SK-N-SH treated with all-trans-retinoic acid at 6 μM for 48 hours (cell line): ENCODE measurements at regions not wholly inside any gene's neighbourhood (a gene's known extent, or its start where the extent isn't known, plus 50 kb on each side); places are given as distances from the start of the nearest gene placed in this dataset.

Source experiments
- ATAC-seq: fragments of 200-7000 bp; cut with Tn5 transposase; 3 replicates; pipeline ENCODE4 v1.9.1; 2020; ENCODE audit warnings: mild to moderate bottlenecking, moderate library complexity
- ARNTL ChIP-seq: fragments of 450-650 bp; formaldehyde crosslinking; IDR thresholded peaks from 2 replicates; pipeline ENCODE4 v1.5.0; 2020; ENCODE audit warnings: low read depth, mild to moderate bottlenecking, moderate library complexity, borderline replicate concordance
- CSDC2 ChIP-seq: fragments of 250-450 bp; sonication (Bioruptor Pico); IDR thresholded peaks from 2 replicates; pipeline ENCODE4 v1.5.0; 2020; ENCODE audit warnings: mild to moderate bottlenecking, moderate library complexity
- CSRNP3 ChIP-seq: fragments of 250-450 bp; sonication (Bioruptor Pico); IDR thresholded peaks from 2 replicates; pipeline ENCODE4 v1.5.1; 2021; ENCODE audit warnings: mild to moderate bottlenecking, moderate library complexity
- ESRRG ChIP-seq: fragments of 250-450 bp; sonication (Bioruptor Pico); IDR thresholded peaks from 2 replicates; pipeline ENCODE4 v1.6.1; 2021; ENCODE audit warnings: mild to moderate bottlenecking
- GLIS3 ChIP-seq: fragments of 250-450 bp; sonication (Bioruptor Pico); IDR thresholded peaks from 2 replicates; pipeline ENCODE4 v1.5.0; 2020; ENCODE audit warnings: mild to moderate bottlenecking, moderate library complexity
- ISL1 ChIP-seq: fragments of 250-450 bp; sonication (Bioruptor Pico); IDR thresholded peaks from 2 replicates; pipeline ENCODE4 v2.1.2; 2022; ENCODE audit warnings: mild to moderate bottlenecking, moderate library complexity
- OSR1 ChIP-seq: fragments of 250-450 bp; sonication (Bioruptor Pico); IDR thresholded peaks from 2 replicates; pipeline ENCODE4 v1.8.0; 2022; ENCODE audit warnings: moderate library complexity, mild to moderate bottlenecking, inconsistent platforms
- PPARA ChIP-seq: fragments of 250-450 bp; sonication (Bioruptor Pico); IDR thresholded peaks from 2 replicates; pipeline ENCODE4 v1.5.0; 2020; ENCODE audit warnings: mild to moderate bottlenecking, borderline replicate concordance
- RARB ChIP-seq: fragments of 250-450 bp; sonication (Bioruptor Pico); IDR thresholded peaks from 2 replicates; pipeline ENCODE4 v1.8.0; 2021; ENCODE audit warnings: mild to moderate bottlenecking, moderate library complexity
- SNAI2 ChIP-seq: fragments of 250-450 bp; sonication (Bioruptor Pico); IDR thresholded peaks from 2 replicates; pipeline ENCODE4 v1.5.0; 2020; ENCODE audit warnings: mild to moderate bottlenecking, moderate library complexity
- TCF4 ChIP-seq: fragments of 250-450 bp; sonication (Bioruptor Pico); IDR thresholded peaks from 2 replicates; pipeline ENCODE4 v1.8.0; 2021; ENCODE audit warnings: mild to moderate bottlenecking, moderate library complexity, borderline replicate concordance
- TOX ChIP-seq: fragments of 250-450 bp; sonication (Bioruptor Pico); IDR thresholded peaks from 2 replicates; pipeline ENCODE4 v1.8.0; 2021; ENCODE audit warnings: mild to moderate bottlenecking, moderate library complexity, borderline replicate concordance
- ZFP3 ChIP-seq: fragments of 250-450 bp; sonication (Bioruptor Pico); IDR thresholded peaks from 2 replicates; pipeline ENCODE4 v1.5.0; 2020; ENCODE audit warnings: mild to moderate bottlenecking, moderate library complexity
- ZFP30 ChIP-seq: fragments of 450-650 bp; formaldehyde crosslinking; IDR thresholded peaks from 2 replicates; pipeline ENCODE4 v1.5.0; 2022; ENCODE audit warnings: mild to moderate bottlenecking, moderate library complexity
- ZNF70 ChIP-seq: fragments of 450-650 bp; formaldehyde crosslinking; IDR thresholded peaks from 2 replicates; pipeline ENCODE4 v1.5.0; 2020; ENCODE audit warnings: mild to moderate bottlenecking, moderate library complexity
- ZNF8 ChIP-seq: fragments of 450-650 bp; formaldehyde crosslinking; IDR thresholded peaks from 2 replicates; pipeline ENCODE4 v1.5.0; 2020; ENCODE audit warnings: mild to moderate bottlenecking, moderate library complexity
- TF ChIP-seq, protein P1 (sequence below): fragments of 250-450 bp; sonication (Bioruptor Pico); IDR thresholded peaks from 2 replicates; pipeline ENCODE4 v1.8.0; 2020; ENCODE audit warnings: mild to moderate bottlenecking, moderate library complexity, borderline replicate concordance
- TF ChIP-seq, protein P2 (sequence below): fragments of 250-450 bp; sonication (Bioruptor Pico); IDR thresholded peaks from 2 replicates; pipeline ENCODE4 v1.8.0; 2021; ENCODE audit warnings: low read depth, mild to moderate bottlenecking, moderate library complexity, borderline replicate concordance
- TF ChIP-seq, protein P3 (sequence below): fragments of 250-450 bp; sonication (Bioruptor Pico); IDR thresholded peaks from 2 replicates; pipeline ENCODE4 v1.5.1; 2020; ENCODE audit warnings: low read depth, mild to moderate bottlenecking, moderate library complexity
- TF ChIP-seq, protein P4 (sequence below): fragments of 250-450 bp; sonication (Bioruptor Pico); IDR thresholded peaks from 2 replicates; pipeline ENCODE4 v1.5.0; 2020; ENCODE audit warnings: mild to moderate bottlenecking, moderate library complexity

DNA sequence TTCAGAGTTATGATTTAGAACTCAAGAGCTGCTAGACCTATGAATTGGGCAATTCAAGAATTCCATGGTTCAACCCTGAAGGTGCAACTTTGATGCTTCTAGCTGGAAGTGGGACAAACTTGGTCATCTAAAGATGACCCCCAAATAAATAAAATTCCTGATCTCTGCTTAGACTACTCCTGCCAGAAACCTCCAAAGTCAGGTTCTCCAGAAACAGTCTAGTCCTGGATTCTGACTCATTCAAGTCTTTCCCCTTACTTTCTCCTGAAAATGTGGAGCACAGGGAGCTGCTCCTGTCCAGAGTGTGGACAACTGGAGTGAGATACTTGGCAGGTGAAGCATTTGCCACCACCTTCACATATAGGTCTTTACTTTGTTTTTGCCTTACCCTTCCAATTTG, 557.7 kb upstream of the TNP1 start:
- no peak for ATAC-seq
- no peak for TF ChIP-seq ZFP3
- TF ChIP-seq, all 23 proteins: peak for 0

- no peak for TF ChIP-seq GLIS3
- TF ChIP-seq ZNF8 (CRISPR knock-in tag), result no peak
- TF ChIP-seq, protein P1, sequence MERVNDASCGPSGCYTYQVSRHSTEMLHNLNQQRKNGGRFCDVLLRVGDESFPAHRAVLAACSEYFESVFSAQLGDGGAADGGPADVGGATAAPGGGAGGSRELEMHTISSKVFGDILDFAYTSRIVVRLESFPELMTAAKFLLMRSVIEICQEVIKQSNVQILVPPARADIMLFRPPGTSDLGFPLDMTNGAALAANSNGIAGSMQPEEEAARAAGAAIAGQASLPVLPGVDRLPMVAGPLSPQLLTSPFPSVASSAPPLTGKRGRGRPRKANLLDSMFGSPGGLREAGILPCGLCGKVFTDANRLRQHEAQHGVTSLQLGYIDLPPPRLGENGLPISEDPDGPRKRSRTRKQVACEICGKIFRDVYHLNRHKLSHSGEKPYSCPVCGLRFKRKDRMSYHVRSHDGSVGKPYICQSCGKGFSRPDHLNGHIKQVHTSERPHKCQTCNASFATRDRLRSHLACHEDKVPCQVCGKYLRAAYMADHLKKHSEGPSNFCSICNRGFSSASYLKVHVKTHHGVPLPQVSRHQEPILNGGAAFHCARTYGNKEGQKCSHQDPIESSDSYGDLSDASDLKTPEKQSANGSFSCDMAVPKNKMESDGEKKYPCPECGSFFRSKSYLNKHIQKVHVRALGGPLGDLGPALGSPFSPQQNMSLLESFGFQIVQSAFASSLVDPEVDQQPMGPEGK (CRISPR knock-in tag), result no peak
- TF ChIP-seq ZNF70 (CRISPR knock-in tag), result no peak
- TF ChIP-seq, protein P2, sequence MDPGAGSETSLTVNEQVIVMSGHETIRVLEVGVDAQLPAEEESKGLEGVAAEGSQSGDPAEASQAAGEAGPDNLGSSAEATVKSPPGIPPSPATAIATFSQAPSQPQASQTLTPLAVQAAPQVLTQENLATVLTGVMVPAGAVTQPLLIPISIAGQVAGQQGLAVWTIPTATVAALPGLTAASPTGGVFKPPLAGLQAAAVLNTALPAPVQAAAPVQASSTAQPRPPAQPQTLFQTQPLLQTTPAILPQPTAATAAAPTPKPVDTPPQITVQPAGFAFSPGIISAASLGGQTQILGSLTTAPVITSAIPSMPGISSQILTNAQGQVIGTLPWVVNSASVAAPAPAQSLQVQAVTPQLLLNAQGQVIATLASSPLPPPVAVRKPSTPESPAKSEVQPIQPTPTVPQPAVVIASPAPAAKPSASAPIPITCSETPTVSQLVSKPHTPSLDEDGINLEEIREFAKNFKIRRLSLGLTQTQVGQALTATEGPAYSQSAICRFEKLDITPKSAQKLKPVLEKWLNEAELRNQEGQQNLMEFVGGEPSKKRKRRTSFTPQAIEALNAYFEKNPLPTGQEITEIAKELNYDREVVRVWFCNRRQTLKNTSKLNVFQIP (CRISPR knock-in tag), result no peak
- no peak for TF ChIP-seq RARB
- no peak for TF ChIP-seq ESRRG (CRISPR knock-in tag)
- no peak for TF ChIP-seq ARNTL
- TF ChIP-seq, protein P3, sequence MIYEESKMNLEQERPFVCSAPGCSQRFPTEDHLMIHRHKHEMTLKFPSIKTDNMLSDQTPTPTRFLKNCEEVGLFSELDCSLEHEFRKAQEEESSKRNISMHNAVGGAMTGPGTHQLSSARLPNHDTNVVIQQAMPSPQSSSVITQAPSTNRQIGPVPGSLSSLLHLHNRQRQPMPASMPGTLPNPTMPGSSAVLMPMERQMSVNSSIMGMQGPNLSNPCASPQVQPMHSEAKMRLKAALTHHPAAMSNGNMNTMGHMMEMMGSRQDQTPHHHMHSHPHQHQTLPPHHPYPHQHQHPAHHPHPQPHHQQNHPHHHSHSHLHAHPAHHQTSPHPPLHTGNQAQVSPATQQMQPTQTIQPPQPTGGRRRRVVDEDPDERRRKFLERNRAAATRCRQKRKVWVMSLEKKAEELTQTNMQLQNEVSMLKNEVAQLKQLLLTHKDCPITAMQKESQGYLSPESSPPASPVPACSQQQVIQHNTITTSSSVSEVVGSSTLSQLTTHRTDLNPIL (CRISPR knock-in tag), result no peak
- TF ChIP-seq, protein P4, sequence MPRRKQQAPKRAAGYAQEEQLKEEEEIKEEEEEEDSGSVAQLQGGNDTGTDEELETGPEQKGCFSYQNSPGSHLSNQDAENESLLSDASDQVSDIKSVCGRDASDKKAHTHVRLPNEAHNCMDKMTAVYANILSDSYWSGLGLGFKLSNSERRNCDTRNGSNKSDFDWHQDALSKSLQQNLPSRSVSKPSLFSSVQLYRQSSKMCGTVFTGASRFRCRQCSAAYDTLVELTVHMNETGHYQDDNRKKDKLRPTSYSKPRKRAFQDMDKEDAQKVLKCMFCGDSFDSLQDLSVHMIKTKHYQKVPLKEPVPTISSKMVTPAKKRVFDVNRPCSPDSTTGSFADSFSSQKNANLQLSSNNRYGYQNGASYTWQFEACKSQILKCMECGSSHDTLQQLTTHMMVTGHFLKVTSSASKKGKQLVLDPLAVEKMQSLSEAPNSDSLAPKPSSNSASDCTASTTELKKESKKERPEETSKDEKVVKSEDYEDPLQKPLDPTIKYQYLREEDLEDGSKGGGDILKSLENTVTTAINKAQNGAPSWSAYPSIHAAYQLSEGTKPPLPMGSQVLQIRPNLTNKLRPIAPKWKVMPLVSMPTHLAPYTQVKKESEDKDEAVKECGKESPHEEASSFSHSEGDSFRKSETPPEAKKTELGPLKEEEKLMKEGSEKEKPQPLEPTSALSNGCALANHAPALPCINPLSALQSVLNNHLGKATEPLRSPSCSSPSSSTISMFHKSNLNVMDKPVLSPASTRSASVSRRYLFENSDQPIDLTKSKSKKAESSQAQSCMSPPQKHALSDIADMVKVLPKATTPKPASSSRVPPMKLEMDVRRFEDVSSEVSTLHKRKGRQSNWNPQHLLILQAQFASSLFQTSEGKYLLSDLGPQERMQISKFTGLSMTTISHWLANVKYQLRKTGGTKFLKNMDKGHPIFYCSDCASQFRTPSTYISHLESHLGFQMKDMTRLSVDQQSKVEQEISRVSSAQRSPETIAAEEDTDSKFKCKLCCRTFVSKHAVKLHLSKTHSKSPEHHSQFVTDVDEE, result no peak
- TF ChIP-seq TCF4 (CRISPR knock-in tag), result no peak
- TF ChIP-seq ZFP3, result no peak
- ATAC-seq, result no peak
Measured at GRCh38 chr2:217415316-217415715, 555.5 kb upstream of the TNP1 start.

DNA sequence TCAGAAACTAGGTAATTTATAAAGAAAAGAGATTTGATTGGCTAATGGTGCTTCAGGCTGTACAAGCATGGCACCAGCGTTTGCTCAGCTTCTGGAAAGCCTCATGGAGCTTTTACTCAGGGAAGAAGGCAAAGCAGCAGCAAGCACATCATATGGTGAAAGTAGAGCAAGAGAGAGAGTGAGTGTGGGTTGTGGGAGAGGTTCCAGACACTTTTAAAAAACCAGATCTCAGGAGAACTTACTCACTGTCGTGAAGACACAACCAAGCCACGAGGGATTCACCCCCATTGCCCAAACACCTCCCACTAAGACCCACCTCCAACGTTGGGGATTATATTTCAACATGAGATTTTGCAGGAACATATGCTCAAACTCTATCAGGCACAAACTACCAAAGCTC, 554.6 kb upstream of the TNP1 start:
- ATAC-seq, result no peak
- TF ChIP-seq OSR1 (no peak), CSDC2 (CRISPR knock-in tag) (no peak), ZNF70 (CRISPR knock-in tag) (no peak), SNAI2 (no peak), ESRRG (CRISPR knock-in tag) (no peak), GLIS3 (no peak), ZFP30 (CRISPR knock-in tag) (no peak), PPARA (no peak), ARNTL (no peak), TOX (CRISPR knock-in tag) (no peak), CSRNP3 (no peak), ZFP3 (no peak), ISL1 (CRISPR knock-in tag) (no peak), RARB (no peak), TCF4 (CRISPR knock-in tag) (no peak)
- TF ChIP-seq, protein P2 (CRISPR knock-in tag), result no peak
- TF ChIP-seq, protein P3 (CRISPR knock-in tag), result no peak
- TF ChIP-seq, protein P1 (CRISPR knock-in tag), result no peak
- TF ChIP-seq, protein P4, result no peak
